Suprapubic skin (tissue), 4 donors: ENCODE measurements at regions not wholly inside any gene's neighbourhood (a gene's known extent, or its start where the extent isn't known, plus 50 kb on each side); places are given as distances from the start of the nearest gene placed in this dataset.
"Not testable (repeated sequence)": the region's sequence is repeated elsewhere in the genome, so short reads cannot be mapped to it uniquely, and the experiment has no call there.

Experiments used
- DNase-seq, 2 donors: peaks; one replicate each; pipeline ENCODE4 v3.0.0-alpha.2; 2019; ENCODE audit warnings: low spot score in 2 of 2
- H3K27ac ChIP-seq: fragments of 200-600 bp; sonication (generic); one replicate; pipeline ENCODE4 v1.5.1; 2019
- H3K27me3 ChIP-seq: fragments of 200-600 bp; sonication (generic); one replicate; pipeline ENCODE4 v1.5.1; 2019
- H3K36me3 ChIP-seq: fragments of 200-600 bp; sonication (generic); one replicate; pipeline ENCODE4 v1.5.1; 2019
- H3K4me1 ChIP-seq: fragments of 200-600 bp; sonication (generic); one replicate; pipeline ENCODE4 v1.5.1; 2019
- H3K4me3 ChIP-seq: fragments of 200-600 bp; sonication (generic); one replicate; pipeline ENCODE4 v1.5.1; 2019; ENCODE audit warnings: mild to moderate bottlenecking
- H3K9me3 ChIP-seq: fragments of 200-600 bp; sonication (generic); one replicate; pipeline ENCODE4 v1.5.1; 2019
- WGBS: methylation state at CpG from one replicate; pipeline ENCODE4 v1.1.5; 2018; 5-methylcytosine and 5-hydroxymethylcytosine counted together

DNA sequence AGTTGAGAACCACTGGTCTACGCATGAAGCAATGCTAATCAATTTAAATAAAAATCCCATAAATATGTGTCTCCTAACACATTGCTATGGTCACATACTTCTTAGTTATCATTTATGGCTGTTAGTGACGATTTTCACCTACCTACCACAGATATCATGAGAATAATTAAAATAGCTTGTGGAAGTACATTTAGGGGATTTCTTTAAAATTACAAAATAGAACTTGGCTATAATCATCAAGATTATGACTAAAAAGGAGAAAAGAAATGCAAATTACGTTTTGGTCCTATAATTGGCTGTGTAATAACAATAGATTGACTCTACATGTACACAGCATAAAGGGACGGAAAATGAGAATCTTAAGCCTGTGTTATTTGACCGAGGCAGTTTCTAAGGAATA is 581.4 kb downstream of the PRIM2 start:
- DNase-seq, H3K4me1 ChIP-seq, H3K4me3 ChIP-seq, H3K27ac ChIP-seq, H3K9me3 ChIP-seq, H3K36me3 ChIP-seq, H3K27me3 ChIP-seq: not testable (repeated sequence)
- WGBS, result 84% methylated on average over 5 of the region's 5 CpGs

DNA sequence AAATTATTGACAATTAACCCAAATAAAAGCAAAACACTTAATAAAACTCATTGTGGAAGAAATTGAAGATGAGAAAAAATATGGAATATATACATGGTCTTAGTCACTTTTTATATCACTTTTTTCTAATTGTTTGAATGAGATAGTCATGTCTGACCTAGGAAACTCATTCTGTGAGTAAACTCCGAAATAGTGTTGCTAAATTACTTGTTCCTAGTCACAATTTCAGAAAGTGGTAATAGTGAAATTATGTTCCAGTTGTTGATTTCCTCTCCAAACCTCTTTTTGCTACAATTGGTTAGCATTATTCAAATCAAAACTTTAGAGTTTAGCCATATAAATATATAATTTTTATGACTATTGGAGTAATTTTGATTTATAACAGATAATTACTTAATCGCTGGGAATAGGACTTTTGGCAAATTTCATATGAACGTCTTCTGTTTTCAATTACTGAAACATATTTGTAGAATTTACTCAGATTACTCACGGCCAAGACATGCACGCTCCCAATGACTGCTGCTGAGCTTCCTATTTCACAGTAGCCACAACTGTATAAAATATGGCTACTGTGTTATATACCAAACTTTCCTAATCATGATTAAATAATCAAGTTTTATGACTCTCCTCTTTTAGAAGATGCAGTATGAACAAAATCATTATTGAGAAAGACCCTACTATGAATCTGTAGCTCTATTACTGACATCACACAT is 583.4 kb downstream of the PRIM2 start:
- not testable (repeated sequence) for DNase-seq, H3K9me3 ChIP-seq, H3K27ac ChIP-seq, H3K4me3 ChIP-seq, H3K4me1 ChIP-seq, H3K36me3 ChIP-seq, H3K27me3 ChIP-seq
- WGBS, result 56% methylated on average over 3 of the region's 5 CpGs

DNA sequence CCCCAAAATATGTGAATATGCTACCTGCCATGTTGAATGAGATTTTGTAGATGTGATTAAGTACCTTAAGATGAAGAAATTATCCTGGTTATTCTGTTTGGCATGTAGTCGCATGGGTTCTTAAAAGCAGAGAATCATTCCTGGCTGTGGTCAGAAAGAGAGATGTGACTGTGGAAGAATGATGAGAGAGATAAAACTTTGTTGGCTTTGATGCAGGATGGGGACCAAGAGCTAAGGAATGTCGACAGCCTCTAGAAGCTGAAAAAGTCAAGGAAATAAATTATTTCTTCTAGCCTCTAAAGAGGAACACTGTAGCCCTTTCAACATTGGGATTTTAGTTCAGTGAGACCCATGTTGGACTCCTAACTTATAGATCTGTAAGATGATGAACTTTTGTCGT is 584.0 kb downstream of the PRIM2 start:
- not testable (repeated sequence) for H3K27me3 ChIP-seq, DNase-seq, H3K4me1 ChIP-seq, H3K36me3 ChIP-seq, H3K4me3 ChIP-seq, H3K9me3 ChIP-seq, H3K27ac ChIP-seq
- 69% methylated on average over 3 of the region's 3 CpGs for WGBS

DNA sequence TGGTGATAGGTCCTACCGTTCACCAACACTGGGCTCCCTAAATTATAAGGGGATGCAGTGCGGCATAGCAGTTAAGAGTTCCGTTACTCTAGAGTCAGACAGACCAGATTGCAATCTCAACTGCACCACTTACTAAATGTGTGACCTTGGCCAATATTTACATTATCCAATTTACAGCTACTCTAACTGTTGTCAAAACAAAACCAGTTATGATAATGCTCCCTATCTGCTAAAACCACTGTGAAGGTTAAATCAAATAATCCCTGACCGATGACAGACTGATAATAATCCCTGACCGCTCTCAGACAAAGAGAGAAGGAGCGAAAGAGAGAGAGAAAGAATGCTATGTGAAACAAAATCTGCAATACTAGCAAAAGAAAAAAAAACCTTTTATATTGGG is 586.9 kb downstream of the PRIM2 start:
- not testable (repeated sequence) for H3K4me1 ChIP-seq, DNase-seq, H3K4me3 ChIP-seq, H3K36me3 ChIP-seq, H3K9me3 ChIP-seq, H3K27ac ChIP-seq, H3K27me3 ChIP-seq
- 88% methylated on average over 6 of the region's 6 CpGs for WGBS

DNA sequence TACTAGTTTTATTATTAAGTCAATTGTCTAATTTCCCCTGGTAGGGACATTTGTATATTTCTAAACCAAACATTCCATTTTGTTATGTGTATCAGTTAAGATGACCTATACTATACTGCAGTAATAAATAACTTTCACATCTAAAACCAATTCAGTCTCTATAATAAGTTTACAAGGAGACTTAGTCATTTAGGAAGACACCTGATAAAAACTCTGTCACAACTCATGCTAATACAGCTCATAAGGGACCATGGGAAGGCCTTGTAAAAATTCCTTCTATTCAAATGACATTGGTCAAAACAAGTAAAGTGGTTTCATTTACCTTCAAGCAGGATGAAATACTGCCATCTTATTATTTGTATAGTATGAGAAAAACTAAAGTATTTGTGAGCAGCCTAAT is 597.9 kb downstream of the PRIM2 start:
- H3K27ac ChIP-seq, DNase-seq, H3K4me1 ChIP-seq, H3K27me3 ChIP-seq, H3K4me3 ChIP-seq, H3K36me3 ChIP-seq, H3K9me3 ChIP-seq: not testable (repeated sequence)

DNA sequence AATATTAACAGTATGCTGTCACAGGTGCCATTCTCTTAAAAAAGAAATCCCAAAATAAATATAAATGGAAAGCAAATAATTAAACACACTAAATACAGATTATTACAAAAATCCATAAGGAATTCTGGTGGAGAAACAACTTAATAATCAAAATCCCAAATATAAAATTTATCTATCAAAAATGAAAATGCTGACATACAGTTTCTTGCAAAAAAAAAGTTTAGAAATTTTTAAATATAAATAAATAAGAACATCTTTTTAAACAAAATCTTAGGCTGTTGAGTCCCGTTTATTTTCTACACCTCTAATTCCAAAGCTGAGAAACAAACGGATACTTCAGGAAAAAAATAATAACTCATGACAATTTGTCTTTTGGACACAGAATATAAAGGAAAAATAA is 625.5 kb downstream of the PRIM2 start:
- not testable (repeated sequence) for DNase-seq, H3K27ac ChIP-seq, H3K9me3 ChIP-seq, H3K4me3 ChIP-seq, H3K4me1 ChIP-seq, H3K27me3 ChIP-seq
- WGBS, result 86% methylated on average over 2 of the region's 2 CpGs
- peaks cover 11% of the 10 kb centered on the region for H3K36me3 ChIP-seq

DNA sequence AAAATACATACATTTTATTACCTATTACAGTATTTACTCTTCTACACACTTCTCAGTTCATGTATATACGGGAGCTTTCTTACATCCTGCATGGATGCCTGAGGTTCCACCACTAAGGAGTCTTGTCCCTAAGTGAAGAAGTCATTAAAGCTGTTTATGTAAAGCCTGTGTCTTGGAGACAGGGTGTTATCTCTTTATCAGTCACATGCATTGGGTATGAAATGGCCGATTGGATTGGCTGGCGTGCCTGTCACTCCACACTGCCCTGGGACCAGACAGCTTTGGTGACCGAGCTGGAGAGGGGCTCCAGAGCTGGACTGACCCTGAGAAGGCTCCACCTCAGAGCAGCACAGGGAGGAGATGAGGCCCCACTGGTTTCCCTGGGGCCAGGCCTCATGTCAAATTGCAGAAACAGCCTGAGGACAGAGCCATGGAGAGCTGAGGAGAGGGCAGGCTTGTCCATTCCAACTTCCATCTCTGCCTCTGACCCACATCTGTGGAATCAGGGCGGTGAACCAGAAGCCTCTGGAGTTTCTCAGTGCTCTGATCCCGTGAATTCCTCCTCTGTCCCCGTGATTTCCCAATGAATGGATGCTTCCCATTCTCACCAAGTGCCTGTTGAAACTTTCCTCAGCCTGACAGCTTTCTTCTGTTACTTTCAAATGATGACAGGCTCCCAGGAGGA is 628.8 kb downstream of the PRIM2 start:
- not testable (repeated sequence) for H3K4me3 ChIP-seq, H3K4me1 ChIP-seq, DNase-seq, H3K27ac ChIP-seq, H3K9me3 ChIP-seq, H3K27me3 ChIP-seq
- WGBS, result 96% methylated on average over 7 of the region's 7 CpGs
- H3K36me3 ChIP-seq, result peaks cover 27% of the 10 kb centered on the region

DNA sequence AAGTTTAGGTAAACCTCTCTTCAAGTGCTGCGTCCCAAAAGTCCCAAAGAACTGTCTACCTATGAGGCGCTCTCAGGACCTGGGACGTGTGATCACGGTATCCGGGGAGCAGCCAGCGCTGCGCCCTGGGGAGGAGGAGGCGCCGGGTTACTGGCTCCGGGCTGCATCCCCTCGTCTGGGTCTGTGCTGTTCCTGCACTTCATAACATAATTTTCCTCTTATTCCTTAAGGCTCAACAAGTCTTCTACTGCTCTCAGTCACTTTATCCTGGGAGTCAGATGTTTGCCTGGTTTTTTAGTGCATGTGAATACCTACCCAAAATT is 629.3 kb downstream of the PRIM2 start:
- H3K9me3 ChIP-seq, DNase-seq, H3K4me1 ChIP-seq, H3K27ac ChIP-seq, H3K4me3 ChIP-seq, H3K27me3 ChIP-seq: not testable (repeated sequence)
- H3K36me3 ChIP-seq, result peaks cover 29% of the 10 kb centered on the region
- 97% methylated on average over 11 of the region's 11 CpGs for WGBS

DNA sequence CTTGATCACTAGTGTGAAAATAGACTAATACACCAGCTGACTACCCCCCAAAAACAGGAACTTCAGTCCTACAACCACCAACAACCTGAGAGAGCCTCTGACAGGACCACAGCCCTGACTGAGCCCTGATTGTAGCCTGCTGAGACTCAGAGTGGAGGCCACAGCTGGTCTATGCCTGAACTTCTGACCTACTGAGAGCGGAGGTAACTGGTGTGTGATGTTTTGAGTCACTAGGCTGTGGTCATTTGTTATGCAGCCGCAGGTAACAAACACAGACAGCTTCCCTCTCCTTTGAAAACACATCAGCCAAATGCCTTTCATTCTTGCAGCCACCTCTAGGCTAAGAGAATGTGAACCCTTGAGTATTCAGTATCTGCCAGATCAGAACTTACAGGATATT is 631.1 kb downstream of the PRIM2 start:
- H3K4me3 ChIP-seq, H3K9me3 ChIP-seq, H3K27me3 ChIP-seq, H3K27ac ChIP-seq, DNase-seq, H3K4me1 ChIP-seq: not testable (repeated sequence)
- H3K36me3 ChIP-seq, result peaks cover 31% of the 10 kb centered on the region
- WGBS, result no CpG with 5 or more reads among the region's 2 CpGs

DNA sequence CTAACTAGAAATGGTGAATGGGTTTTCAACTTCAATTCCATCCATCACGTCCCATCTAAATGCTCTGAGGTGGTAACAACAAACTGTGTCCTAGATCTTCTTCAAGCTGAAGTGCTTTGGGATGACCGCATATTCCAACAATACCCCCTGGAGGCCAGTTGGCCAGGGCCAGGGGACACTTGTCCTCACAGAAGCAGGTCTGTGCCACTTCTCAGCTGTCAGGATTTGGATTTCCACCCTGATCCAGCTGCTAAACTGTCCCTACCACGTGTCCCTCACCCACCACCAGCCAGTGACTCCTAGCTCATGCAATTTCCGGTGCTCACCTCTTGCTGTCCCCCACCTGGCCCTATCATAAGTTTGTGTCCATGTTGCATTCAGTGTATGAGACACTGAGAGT is 633.0 kb downstream of the PRIM2 start:
- not testable (repeated sequence) for H3K4me3 ChIP-seq, H3K9me3 ChIP-seq, H3K4me1 ChIP-seq, H3K27ac ChIP-seq, H3K27me3 ChIP-seq, DNase-seq
- peaks cover 46% of the 10 kb centered on the region for H3K36me3 ChIP-seq
- WGBS, result 94% methylated on average over 2 of the region's 4 CpGs

DNA sequence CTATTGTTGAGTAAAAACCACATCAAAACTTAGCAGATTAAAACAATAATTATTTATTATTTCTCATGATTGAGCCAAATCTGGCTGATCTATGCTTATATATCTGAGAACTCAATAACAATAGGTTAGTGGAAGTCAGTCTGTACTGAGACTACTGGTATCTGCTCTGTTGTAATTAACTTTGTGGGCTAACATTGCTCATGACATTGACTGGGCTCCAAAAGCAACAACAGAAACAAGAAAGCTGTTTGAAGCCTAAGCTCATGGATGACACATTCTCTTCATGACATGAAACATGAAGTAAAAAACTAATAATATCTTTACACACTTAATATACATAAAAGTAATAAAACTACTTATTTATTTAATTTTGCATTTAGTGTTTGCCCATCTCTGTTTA is 649.3 kb downstream of the PRIM2 start:
- not testable (repeated sequence) for DNase-seq, H3K36me3 ChIP-seq, H3K27ac ChIP-seq, H3K9me3 ChIP-seq, H3K4me3 ChIP-seq, H3K27me3 ChIP-seq, H3K4me1 ChIP-seq

DNA sequence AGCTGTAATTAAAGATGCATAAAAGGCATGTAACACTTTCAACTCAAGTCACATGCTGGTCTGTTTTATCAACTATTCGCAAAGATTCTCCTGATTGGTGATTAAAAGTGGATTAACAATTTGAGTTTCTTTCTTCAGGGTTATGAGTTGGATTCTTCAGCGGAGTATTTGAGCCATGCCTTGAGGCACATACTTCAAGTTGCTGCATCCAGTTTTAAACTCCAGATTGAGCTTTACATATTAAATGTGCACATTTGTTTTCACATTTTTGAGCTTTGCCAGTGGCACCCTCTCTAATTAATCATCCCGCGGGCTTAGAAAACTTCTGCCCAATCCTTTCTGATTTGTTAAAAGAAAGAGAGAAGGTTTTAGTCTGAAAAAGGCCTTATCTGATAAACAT is 654.5 kb downstream of the PRIM2 start:
- H3K27me3 ChIP-seq, H3K4me3 ChIP-seq, H3K9me3 ChIP-seq, H3K4me1 ChIP-seq, H3K36me3 ChIP-seq, DNase-seq, H3K27ac ChIP-seq: not testable (repeated sequence)
- 54% methylated on average over 4 of the region's 4 CpGs for WGBS
